ENCODE measurements at regions not wholly inside any gene's neighbourhood (a gene's known extent, or its start where the extent isn't known, plus 50 kb on each side); places are given as distances from the start of the nearest gene placed in this dataset.

- no peak for TF ChIP-seq POLR2A (IDR thresholded peaks at IDR 0.05; ENCODE audit: low read depth, low read length)
- TF ChIP-seq, protein P1, sequence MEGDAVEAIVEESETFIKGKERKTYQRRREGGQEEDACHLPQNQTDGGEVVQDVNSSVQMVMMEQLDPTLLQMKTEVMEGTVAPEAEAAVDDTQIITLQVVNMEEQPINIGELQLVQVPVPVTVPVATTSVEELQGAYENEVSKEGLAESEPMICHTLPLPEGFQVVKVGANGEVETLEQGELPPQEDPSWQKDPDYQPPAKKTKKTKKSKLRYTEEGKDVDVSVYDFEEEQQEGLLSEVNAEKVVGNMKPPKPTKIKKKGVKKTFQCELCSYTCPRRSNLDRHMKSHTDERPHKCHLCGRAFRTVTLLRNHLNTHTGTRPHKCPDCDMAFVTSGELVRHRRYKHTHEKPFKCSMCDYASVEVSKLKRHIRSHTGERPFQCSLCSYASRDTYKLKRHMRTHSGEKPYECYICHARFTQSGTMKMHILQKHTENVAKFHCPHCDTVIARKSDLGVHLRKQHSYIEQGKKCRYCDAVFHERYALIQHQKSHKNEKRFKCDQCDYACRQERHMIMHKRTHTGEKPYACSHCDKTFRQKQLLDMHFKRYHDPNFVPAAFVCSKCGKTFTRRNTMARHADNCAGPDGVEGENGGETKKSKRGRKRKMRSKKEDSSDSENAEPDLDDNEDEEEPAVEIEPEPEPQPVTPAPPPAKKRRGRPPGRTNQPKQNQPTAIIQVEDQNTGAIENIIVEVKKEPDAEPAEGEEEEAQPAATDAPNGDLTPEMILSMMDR (IDR thresholded peaks at IDR 0.05; ENCODE audit: extremely low read depth in 1 of 2, insufficient read depth in 1 of 2, low read depth in 1 of 2, low read length in 2 of 2), result no peak
- no peak for TF ChIP-seq EZH2 (IDR thresholded peaks at IDR 0.05; ENCODE audit: borderline replicate concordance, low read depth, low read length, severe bottlenecking)
Measured at GRCh38 chr4:30256116-30256832, 463.9 kb upstream of the PCDH7 start.

Measured in endothelial cell of umbilical vein (primary cell).